Globus pallidus (tissue), 1 donor: ENCODE measurements at regions not wholly inside any gene's neighbourhood (a gene's known extent, or its start where the extent isn't known, plus 50 kb on each side); places are given as distances from the start of the nearest gene placed in this dataset.
"Not testable (repeated sequence)": the region's sequence is repeated elsewhere in the genome, so short reads cannot be mapped to it uniquely, and the experiment has no call there.

Experiments used
- DNase-seq: peaks from one replicate; pipeline ENCODE4 v3.0.0-alpha.2; 2015; ENCODE audit warnings: low spot score

DNA sequence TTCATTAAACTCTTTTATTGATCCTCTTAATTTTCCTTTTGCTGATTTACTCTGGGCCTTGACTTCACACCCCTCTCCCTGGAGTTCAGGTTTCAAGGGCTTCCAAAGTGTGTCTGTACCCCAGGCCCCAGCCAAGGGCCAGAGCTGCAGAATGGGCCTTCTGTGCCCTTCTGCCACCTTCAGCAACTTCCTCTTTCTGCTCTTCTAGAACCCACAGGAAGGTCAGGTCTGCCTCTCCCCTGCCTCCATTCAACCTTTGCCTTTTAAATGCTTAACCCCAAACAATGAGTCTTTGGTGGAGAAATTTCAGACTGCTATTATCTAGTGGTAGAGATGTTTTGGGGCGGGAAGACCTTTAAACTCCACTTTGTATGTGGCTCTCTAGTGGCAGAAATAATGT, 63.1 kb downstream of the TSN start:
- no peak for DNase-seq

DNA sequence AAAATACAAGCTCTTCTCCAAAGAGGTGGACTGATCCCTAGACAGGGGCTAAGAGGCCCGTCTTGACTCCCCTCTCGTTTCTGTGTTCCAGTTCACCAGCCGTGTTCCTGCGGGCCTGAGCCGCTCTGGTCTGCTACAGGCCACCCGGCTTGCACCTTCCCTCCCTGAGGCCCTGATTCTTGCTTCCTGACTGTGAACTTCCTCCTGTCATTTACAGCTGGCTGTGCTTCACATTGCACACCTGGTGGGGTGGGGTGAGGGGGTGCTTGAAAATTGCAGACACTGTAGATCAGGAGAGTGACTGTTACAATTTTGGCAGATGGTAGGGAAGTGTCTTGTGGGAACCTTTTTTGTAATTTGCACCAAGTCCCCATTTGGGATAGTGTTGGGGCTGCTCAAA, 64.4 kb downstream of the TSN start:
- DNase-seq, result no peak

DNA sequence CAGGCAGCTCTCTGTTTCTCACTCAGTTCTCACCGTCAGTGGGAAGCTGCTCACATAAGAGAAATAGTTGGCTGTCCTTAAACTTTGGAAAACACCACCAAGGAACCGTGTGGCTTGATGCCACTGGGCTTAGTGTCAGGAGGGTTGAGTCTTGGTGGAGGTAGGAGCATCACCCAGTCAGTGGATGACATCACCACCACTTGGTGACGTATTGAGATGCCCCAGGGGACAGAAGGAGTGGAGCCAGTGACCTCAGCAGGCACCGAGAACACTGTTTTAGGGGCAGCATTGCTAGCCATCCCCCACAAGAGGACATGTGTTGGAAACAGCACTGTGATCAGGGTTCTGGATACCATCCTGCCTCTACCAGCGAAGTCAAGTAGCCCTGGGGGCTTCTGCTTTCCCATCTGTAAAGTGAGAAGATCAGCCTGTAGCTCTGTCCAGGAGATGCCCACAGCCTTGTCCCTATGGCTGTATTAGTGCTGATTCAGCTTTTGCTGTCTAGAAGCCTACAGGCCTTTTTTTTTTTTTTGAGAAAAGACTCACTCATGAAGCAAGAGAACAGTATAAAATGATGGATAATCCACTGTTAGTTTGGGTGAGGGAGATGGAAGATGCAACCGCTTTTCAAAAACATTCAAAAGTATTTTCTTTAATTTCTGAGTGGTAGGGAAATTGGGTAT, 66.2 kb downstream of the TSN start:
- no peak for DNase-seq

DNA sequence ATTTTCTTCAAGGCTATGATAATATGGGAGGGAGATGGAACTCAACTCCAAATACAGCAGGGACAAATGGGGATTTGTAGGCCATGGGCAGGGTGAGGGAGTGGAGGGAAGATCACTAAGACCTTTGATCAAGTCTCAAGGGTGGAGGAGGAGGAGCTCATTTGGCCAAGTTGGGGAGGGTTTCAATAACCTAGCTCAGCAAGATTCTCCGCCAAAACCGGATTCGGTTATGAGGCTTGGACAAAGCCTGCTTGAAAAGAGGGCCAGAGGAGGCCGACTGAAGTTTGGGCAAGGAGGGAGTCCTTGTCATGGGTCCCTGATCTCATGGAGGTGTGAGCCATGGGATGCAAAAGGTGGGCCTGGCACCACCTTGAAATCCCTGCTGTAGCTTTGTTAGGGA, 68.8 kb downstream of the TSN start:
- no peak for DNase-seq

DNA sequence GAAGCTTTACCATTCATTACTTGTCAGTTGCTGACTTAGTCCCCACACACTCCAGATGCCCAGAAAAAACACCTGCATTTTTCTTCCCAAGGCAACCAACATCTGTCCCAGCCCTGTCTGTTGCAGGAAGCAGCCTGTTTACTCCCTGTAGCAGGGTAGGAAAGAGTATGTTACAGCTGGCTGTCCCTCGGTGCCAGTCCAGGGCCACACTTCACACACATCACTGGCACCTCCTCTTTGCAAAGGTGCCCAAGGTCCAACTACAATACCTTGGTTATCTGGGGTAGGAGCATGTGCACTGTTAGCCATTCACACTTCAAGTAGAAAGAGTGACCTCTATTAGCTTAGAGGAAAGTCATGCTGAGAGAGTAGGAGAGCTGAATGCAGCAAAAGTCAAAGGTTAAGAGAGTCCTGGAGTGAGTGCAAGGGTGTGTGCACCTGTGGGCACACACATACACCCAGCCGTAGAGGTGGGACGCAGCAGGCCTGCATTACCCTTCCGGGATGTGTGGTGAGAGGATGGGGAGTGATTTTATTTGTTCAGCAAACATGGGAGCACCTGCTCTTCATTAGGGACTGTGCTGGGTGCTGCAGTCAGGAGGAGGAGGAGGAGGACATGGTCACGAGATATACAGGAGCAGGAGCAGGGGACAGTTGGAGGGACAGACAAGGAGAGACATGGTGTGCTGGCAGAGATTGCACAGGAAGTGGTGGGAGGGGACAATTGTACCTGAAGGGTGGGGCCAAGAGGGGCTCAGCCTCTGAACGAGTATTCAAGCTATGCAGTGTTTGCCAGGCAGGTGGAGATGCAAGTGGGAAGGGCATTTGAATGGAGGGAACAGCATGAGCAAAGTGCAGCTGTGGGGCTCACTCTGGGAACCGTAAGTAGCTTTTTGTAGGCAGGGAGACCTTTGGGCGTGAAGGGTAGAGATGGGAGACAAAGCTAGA, 69.8 kb downstream of the TSN start:
- DNase-seq, result no peak

DNA sequence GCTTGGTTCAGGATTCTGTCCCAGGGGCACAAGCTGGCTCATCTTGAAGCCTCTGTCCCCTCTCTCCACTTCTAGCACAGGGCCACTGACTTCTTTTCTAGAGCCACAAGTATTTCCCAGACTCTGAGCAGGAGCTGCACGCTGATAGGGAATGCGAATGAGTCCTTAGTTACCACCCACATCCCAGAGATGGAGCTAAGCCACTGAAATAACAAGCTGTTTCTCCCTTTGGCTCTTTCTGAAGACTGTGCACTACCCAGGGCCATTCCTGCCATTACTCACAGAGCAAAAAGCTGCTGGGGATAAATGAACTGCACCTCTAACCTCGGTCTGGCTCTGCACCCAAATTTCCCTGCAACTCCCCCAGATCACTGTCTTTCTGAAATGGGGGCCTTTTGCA, 70.6 kb downstream of the TSN start:
- no peak for DNase-seq

DNA sequence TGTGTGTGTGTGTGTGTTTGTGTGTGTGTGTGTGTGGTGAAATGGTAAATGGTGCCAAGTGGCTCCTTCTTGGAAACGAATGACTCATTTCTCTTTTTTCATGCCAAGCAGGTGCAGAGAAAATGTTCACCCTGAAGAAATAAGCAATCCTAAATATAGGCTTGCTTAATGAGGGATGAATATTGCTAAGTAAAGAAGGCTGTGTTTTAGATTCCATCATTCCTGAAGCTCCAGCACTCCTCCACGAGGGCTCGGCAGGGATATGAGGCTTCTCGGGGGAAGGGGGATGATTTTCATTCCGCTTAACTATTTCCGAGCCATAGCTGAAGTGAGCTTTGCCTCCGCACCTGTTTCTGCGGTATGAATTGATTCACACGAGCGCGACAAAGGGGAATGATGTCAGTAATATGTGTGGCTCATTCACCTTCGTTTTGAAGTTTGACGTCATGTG, 72.9 kb downstream of the TSN start:
- DNase-seq, result no peak

DNA sequence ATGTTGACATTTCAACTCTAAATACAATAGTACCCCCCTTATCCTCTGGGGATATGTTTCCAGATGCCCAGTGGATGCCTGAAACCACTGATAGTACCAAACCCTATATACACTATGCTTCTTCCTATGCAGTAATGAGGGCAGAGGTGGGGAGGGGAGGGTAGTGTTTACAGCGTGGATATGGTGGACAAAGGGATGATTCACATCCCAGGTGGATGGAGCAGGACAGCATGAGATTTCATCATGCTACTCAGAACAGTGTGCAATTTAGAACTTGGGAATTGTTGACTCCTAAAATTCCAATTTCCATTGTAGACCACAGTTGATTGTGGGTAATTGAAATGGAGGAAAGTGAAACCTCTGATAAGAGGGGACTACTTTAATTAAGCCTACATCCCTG, 75.4 kb downstream of the TSN start:
- no peak for DNase-seq

DNA sequence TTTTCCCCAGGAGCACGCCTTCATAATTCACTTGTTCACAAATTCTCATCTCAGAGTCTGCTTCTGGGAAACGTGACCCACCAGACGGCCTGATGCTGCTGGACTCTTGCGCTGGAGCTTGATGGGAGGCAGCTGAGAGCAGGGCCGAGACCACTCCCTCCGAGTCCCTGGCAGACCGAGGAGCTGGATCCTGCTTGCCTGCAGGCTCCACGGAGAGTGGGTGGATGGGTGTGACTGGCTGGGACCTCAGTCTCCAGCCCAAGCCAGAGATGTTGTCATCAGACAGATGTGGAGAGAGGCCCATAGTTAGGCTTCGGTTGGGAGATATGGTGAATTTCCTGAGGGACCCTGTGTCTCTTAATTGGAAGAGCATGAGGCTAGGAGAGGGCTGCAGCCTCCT, 76.4 kb downstream of the TSN start:
- DNase-seq, result no peak

DNA sequence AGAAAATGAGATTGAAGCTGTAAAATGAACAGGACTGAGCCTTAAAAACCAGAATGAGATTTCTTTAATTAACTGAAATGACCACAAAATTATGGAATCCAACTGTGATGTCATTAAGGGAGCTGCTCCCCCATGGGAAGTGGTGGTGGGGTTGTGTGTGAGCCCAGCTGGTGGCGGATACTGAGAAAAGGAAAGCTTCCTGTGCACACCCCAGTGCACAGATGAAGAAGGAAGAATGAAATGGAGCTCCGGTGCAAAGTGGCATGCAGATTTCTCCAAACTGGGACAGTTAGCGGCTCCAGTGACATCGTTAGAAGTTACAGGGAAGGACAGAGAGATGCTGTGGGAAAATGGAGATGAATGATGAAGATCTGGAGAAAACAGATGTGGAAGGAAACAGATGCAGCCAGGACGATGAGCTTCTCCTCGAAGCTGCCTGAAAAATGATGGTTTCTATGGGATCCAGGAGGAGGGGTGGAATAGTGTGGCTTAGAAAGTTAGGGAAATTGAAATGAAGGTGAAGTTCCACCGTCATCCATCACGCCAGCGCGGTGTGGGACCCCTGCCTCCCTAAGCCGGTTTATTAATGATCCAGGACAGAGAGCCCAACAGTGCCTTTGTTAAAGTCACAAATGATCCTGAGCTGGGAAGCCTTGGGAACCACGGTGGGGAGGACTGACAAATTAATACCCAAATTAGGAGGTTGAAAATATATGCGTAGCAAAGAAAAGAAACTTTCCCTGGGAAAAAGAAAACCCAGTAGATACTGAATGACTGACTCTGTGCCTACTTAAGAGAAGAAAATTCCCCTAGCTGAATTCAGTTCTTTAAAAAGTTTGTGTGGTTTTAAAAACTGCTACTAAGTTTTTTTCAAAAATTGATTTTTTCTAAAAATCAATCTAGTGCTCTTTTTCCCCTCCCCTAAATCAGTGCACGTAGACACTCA, 77.2 kb downstream of the TSN start:
- no peak for DNase-seq

DNA sequence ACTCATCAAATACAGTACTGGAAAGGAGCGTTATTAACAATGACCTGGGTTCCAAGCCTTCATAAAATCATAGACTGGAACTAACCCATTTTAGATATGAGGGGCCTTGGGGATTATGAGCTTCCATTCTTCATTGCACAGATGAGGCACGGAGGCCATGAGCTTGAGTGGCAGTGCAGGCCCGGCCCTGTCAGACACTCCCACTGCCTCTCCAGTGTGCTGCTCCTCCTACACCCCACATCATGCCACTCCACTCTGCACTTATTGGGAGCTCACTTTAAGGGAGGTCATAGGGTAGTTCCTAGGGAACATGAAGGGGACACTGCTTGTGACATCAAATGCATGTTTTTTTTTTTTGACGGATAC, 77.9 kb downstream of the TSN start:
- DNase-seq, result no peak

DNA sequence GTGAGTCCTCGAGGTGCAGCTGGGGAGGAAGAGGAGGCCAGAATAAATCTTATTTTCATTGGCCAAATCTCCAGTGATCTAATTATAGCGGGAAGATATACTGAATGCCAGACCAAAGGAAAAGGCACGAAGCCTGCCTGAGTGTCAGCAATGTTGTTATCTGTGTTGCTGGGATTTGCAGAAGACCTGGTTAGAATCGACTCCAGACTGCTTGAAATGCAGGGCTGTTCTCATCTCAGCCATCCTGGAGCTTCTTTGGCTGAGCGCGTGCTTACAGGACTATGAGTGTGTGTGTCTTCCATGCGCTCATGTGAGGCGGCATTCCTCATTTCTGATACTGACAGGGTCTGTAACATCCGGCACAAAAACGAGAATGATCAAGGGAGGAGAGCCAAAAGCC, 81.2 kb downstream of the TSN start:
- no peak for DNase-seq

DNA sequence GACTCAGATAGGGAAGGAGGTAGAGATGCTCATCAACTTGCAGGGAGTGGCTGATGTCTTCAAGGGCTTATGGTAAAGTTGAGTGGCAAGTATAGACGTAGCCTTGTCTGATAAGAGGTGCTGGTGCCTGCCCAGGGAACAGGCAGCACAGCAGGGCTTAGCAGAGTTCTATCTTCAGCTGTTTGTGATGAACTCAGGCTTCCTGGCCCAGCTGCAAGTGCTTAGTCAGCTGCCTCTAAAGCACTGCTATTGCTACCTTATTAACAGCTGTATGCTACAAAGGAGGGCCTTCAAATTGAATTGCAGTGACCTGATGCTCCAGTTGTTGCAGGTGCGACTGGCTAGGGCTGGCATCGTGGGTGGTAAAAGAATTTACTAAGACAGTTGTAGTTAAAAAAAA, 82.1 kb downstream of the TSN start:
- DNase-seq, result no peak

DNA sequence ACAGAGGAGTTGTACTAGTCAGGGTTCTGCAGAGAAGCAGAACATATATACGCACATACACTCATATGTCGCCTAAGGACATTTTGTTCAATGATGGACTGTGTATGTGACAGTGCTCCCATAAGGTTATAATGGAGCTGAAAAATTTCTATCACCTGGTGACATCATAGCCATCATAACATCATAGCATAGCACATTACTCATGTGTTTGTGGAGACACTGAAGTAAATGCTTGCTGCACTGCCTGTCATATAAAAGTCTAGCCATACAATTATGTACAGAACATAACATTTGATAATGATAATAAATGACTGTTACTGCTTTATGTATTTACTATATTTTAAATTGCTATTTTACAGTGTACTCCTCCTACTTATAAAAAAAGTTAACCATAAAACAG, 83.1 kb downstream of the TSN start:
- no peak for DNase-seq

DNA sequence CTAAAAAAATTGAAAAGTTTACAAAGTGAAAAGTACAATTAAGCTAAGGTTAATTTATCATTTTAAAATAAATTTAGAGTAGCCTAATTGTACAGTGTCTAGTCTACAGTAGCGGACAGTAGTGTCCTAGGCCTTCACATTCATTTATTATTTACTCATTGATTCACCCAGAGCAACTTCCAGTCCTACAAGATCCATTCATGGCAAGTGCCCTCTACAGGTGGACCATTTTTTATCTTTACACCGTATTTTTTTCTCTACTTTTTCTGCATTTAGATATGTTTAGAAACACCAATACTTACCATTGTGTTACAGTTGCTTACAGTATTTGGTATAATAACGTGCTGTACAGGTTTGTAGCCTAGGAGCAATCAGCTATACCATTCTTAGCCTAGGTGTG, 84.1 kb downstream of the TSN start:
- DNase-seq, result no peak

DNA sequence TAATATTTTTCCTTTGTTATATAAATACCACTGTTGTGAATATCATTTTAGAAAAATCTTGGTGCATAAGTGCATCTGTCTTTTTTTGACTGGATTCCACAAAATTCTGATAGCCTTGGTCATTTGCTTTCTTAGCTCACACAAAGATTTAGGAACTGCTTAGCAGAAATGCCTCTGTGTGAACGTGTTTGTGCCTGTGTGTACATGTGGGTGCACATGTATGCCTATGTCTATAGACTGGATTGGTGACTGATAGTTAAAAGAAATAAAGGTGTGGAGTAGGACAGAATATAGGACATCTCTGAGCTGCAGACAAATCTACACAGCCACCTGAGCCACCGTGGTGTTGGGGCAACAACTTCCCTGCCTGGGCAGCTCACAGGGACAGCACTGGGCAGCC, 93.8 kb downstream of the TSN start:
- no peak for DNase-seq

DNA sequence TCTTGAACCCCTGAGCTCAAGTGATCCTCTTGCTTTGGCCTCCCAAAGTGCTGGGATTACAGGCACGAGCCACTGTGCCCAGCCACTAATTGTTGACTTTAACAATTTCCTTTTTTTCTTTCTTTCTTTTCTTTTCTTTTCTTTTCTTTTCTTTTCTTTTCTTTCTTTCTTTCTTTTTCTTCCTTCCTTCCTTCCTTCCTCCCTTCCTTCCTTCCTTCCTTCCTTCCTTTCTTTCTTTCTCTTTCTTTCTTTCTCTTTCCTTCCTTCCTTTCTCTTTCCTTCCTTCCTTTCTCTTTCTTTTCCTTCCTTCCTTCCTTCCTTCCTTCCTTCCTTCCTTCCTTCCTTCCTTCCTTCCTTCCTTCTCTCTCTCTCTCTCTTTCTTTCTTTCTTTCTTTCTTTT, 97.7 kb downstream of the TSN start:
- not testable (repeated sequence) for DNase-seq

DNA sequence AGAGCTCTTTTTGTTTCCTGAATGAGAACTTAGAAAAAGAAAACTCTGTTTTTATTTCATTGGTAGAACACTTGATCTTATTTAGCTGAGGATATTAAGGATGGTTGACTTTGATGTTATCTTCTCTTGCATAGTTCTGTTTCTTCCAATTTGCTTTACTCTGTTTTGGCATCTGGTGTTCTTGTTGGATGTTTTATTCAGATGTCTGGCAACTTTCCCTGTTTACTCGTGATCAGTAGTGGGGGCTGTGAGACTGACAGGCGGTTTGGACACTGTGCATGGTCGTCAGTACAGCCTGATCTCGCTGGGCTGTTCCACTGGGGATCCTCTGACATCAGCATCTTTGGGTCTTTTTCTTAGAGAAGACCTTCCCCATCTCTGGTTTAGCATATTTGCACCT, 100.1 kb downstream of the TSN start:
- no peak for DNase-seq

DNA sequence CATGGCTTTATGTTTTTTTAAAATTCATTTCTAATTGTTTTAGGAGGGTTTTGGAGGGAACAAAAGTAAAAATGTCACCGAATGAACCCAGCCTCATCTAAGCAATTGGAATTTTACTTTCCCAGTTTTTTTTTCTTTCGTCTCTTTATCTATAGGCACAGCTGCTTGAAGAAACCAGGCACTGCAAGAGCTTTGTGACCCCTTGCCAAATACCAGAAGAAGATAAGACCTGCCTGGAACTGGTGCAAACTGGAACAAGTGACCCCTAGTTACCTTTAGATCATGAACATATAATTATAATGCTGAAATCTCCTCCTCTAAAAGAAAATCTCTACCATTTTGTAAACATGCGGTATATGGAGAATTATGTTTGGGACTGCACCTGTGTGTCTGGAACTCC, 100.9 kb downstream of the TSN start:
- DNase-seq, result no peak

DNA sequence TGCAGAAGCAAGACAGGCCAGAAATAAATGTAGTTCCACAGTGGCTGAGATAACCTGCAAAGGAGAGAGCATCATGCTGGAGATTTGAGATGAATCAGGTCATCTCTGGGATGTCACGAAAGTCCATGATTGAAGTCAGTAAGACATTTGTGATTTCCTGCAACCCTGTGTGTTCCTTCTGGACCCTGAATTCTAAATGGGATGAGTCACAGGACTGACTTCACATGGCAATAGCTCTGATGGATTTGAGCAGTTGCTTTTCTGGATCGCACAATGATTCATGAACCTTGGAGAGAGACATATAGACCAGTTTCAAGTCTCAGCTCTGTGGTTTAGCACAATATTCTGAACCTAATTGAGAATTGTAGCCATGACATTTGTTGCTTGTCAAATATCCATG, 102.9 kb downstream of the TSN start:
- DNase-seq, result no peak

DNA sequence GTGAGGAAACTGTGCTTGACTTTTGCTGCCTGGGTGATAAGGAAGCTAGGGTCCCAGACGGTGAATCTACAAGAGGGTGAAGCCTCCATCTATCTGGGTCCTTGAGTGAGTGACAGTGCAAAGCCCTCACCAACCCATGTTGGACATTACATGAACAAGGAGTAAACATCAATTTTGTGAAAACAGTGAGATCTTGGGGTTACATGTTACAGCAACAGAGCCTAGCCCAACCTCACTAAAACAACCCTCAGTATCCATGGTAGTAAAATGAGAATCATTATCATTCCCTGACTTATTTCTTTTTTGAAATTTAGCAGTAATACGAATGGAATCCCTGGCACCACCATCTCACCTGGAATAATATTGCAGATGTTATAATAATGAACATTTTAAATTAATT, 103.4 kb downstream of the TSN start:
- no peak for DNase-seq

DNA sequence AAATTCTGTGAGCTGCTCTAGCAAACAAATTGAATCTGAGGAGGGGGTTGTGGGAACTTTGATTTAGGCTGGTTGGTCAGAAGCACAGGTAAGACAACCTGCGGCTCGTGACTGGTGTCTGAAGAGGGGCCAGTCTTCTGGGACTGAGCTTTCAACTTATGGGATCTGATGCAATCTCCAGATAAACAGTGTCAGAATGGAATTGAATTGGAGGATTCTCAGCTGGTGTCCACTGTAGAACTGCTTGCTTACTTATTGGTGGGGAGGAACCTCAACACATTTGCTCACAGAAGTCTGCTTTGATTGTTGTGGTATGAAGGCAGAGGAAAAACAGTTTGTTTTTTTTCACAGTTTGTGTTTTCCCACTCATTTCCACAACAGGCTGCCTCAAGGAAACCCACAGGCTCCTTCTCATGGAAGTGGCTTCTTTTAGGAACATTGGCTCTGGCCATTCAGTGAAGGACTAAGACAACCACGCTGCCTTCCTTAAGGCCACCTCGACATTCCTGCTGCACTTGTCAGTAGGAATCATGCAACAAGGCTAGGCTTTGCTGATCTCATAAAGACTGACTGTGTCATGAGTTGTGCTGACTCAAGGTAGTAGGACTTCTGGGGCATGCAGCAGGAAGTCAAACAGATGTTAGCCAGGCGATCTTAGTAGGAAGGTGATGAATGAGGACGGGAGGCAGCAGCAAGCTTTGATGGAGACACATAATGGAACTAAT, 104.7 kb downstream of the TSN start:
- DNase-seq, result no peak
